MCF 10A (cell line): ENCODE measurements at regions not wholly inside any gene's neighbourhood (a gene's known extent, or its start where the extent isn't known, plus 50 kb on each side); places are given as distances from the start of the nearest gene placed in this dataset.
A peak's percentile ranks its signal among the peaks of the same experiment; 100 is the strongest.

Source experiments
- BruUV-seq: library from RNA; stranded (reverse); fragments of 400-500 nt; replicated peaks from 2 replicates; lab custom pipeline; 2021; lab: Mats Ljungman, UMichigan
- CTCF ChIA-PET: fragments of 300-600 bp; sonication (Branson Sonifier 250); formaldehyde crosslinking; extraction: SDS; loops from one replicate; lab custom pipeline; 2021; ENCODE audit warnings: antibody characterized with exemption, inconsistent platforms; lab: Yijun Ruan, JAX
- POLR2A ChIA-PET: fragments of 300-600, 350-650 bp; sonication (Branson Sonifier 250); formaldehyde crosslinking; extraction: SDS; loops from one replicate; lab custom pipeline; 2020; ENCODE audit warnings: antibody characterized with exemption, inconsistent platforms; lab: Yijun Ruan, JAX
- DNase-seq: peaks from one replicate; pipeline ENCODE4 v3.0.0-alpha.2; 2018; ENCODE audit not compliant: unreplicated experiment
- H3K27ac Mint-ChIP-seq: one replicate; pipeline ENCODE4 v1.8.0; 2022; ENCODE audit warnings: mild to moderate bottlenecking, low read depth, mixed read lengths; ENCODE audit not compliant: unreplicated experiment
- H3K27me3 Mint-ChIP-seq: one replicate; pipeline ENCODE4 v1.8.0; 2022; ENCODE audit warnings: mixed read lengths; ENCODE audit not compliant: insufficient read depth, unreplicated experiment
- H3K36me3 Mint-ChIP-seq: one replicate; pipeline ENCODE4 v1.8.0; 2022; ENCODE audit warnings: mild to moderate bottlenecking, moderate library complexity, mixed read lengths; ENCODE audit not compliant: insufficient read depth, unreplicated experiment
- H3K4me1 Mint-ChIP-seq: one replicate; pipeline ENCODE4 v1.8.0; 2022; ENCODE audit warnings: mixed read lengths; ENCODE audit not compliant: insufficient read depth, unreplicated experiment
- H3K4me3 Mint-ChIP-seq: one replicate; pipeline ENCODE4 v1.8.0; 2022; ENCODE audit warnings: mild to moderate bottlenecking, moderate library complexity, mixed read lengths; ENCODE audit not compliant: unreplicated experiment
- H3K9me3 Mint-ChIP-seq: one replicate; pipeline ENCODE4 v1.8.0; 2022; ENCODE audit warnings: mixed read lengths; ENCODE audit not compliant: unreplicated experiment
- CTCF ChIP-seq: fragments of 200-600 bp; IDR thresholded peaks from one replicate; pipeline ENCODE4 v1.8.0; 2022; ENCODE audit warnings: antibody characterized with exemption, mild to moderate bottlenecking; ENCODE audit not compliant: unreplicated experiment
- intact Hi-C: fragments of 100-400 bp; cut with micrococcal nuclease; formaldehyde crosslinking; loops from 2 replicates; pipeline ENCODE4 v1.14.1; 2022

GRCh38 chr5:8807636-8808035, 738.2 kb downstream of the SEMA5A start:
- TF ChIP-seq CTCF: no peak
- ChIA-PET CTCF (no interaction called here), POLR2A (no interaction called here)
- BruUV-seq: no TSS peak
- no peak overlapping the region for H3K27ac Mint-ChIP-seq
- H3K36me3 Mint-ChIP-seq: no peaks in the 10 kb centered on the region
- no peak overlapping the region for H3K4me3 Mint-ChIP-seq
- H3K4me1 Mint-ChIP-seq: peaks cover 6% of the 10 kb centered on the region
- intact Hi-C loops: no loop called here
- H3K9me3 Mint-ChIP-seq: peaks cover 17% of the 10 kb centered on the region
- no peaks in the 10 kb centered on the region for H3K27me3 Mint-ChIP-seq
- DNase-seq: no peak

- H3K27ac Mint-ChIP-seq: no peak overlapping the region
- no TSS peak for BruUV-seq
- no peaks in the 10 kb centered on the region for H3K27me3 Mint-ChIP-seq
- TF ChIP-seq CTCF: no peak
- no peak overlapping the region for H3K4me3 Mint-ChIP-seq
- intact Hi-C loops: no loop called here
- no peak for DNase-seq
- no peaks in the 10 kb centered on the region for H3K36me3 Mint-ChIP-seq
- peaks cover 6% of the 10 kb centered on the region for H3K9me3 Mint-ChIP-seq
- ChIA-PET POLR2A (interaction anchor here (1.0 to 1.2 kb wide), 2 partner anchors 13 to 39 kb away, joined by 3 read pairs; no protein-coding TSS in a partner anchor), CTCF (no interaction called here)
- peaks cover 6% of the 10 kb centered on the region for H3K4me1 Mint-ChIP-seq
These were observed 734.3 kb downstream of the SEMA5A start for GRCh38 chr5:8811581-8811980.

- DNase-seq: peak; percentile 25
- Mint-ChIP-seq H3K4me1 (no peaks in the 10 kb centered on the region), H3K27ac (no peak overlapping the region), H3K9me3 (peaks cover 6% of the 10 kb centered on the region), H3K27me3 (no peaks in the 10 kb centered on the region), H3K4me3 (no peak overlapping the region), H3K36me3 (no peaks in the 10 kb centered on the region)
- ChIA-PET CTCF (interaction anchor here (0.5 kb wide), 1 partner anchor 13 kb away, joined by 3 read pairs; no protein-coding TSS in a partner anchor), POLR2A (no interaction called here)
- BruUV-seq: no TSS peak
- TF ChIP-seq CTCF: no peak
- intact Hi-C loops: no loop called here
These were observed 732.7 kb downstream of the SEMA5A start for GRCh38 chr5:8813180-8813579.

- Mint-ChIP-seq H3K36me3 (no peaks in the 10 kb centered on the region), H3K27me3 (no peaks in the 10 kb centered on the region), H3K4me1 (no peaks in the 10 kb centered on the region), H3K27ac (no peak overlapping the region), H3K4me3 (no peak overlapping the region), H3K9me3 (peaks cover 6% of the 10 kb centered on the region)
- TF ChIP-seq CTCF: no peak
- intact Hi-C loops: no loop called here
- POLR2A ChIA-PET: no interaction called here
- CTCF ChIA-PET: interaction anchor here (0.5 kb wide), 1 partner anchor 107 kb away, joined by 3 read pairs; no protein-coding TSS in a partner anchor
- DNase-seq: no peak
- BruUV-seq: no TSS peak
These were observed 731.8 kb downstream of the SEMA5A start for GRCh38 chr5:8814105-8814504.
